ENCODE measurements at regions not wholly inside any gene's neighbourhood (a gene's known extent, or its start where the extent isn't known, plus 50 kb on each side); places are given as distances from the start of the nearest gene placed in this dataset.

- DNase-seq, result no peak
Observed at GRCh38 chr10:78574547-78574946, 494.2 kb upstream of the ZMIZ1 start.

DNA sequence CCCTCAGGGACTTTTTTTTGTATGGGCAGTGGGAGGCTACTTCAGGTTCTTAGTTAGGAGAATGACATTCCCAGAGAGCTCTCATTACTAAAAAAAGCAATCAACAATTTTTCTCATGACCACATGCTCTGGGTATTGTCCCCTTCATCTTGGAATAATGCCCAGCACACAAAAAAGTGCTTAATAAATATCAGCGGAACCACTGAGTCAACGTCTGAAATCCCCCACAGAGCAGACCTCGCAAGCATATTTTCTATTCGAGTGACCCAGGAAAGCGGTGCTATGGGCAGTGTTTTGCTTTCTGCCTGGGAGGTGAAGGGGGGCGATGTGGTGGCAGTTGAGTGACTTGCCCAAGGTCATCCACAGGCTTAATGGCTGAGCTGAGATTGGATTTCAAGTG, 493.4 kb upstream of the ZMIZ1 start:
- DNase-seq, result no peak

- no peak for DNase-seq
Observed at GRCh38 chr10:78576276-78576675, 492.5 kb upstream of the ZMIZ1 start.

- no peak for DNase-seq
Observed at GRCh38 chr10:78577712-78578111, 491.1 kb upstream of the ZMIZ1 start.

DNA sequence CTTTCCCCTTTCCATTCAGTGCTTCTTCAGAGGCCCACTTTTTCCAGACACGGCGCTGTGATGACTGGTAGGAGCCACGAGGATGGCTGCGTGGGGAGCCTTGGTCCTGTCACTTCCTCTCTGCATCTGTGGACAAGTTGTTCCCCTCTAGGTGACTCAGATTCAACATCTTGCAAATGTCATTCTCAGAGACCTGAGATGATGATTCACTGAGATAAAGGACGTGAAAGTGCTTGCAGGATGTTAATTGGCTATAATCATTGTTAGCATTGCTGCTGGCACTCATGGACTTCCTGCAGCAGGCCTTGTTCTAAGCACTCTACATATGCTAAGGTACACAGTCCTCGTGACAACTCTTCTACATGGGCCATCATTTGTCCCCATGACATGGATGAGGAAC, 489.8 kb upstream of the ZMIZ1 start:
- peak in 1 of 5 experiments; percentile 87 for DNase-seq

GRCh38 chr10:78579576-78579975, 489.2 kb upstream of the ZMIZ1 start:
- DNase-seq, result no peak

- DNase-seq, result no peak
Observed at GRCh38 chr10:78579995-78580394, 488.8 kb upstream of the ZMIZ1 start.

DNA sequence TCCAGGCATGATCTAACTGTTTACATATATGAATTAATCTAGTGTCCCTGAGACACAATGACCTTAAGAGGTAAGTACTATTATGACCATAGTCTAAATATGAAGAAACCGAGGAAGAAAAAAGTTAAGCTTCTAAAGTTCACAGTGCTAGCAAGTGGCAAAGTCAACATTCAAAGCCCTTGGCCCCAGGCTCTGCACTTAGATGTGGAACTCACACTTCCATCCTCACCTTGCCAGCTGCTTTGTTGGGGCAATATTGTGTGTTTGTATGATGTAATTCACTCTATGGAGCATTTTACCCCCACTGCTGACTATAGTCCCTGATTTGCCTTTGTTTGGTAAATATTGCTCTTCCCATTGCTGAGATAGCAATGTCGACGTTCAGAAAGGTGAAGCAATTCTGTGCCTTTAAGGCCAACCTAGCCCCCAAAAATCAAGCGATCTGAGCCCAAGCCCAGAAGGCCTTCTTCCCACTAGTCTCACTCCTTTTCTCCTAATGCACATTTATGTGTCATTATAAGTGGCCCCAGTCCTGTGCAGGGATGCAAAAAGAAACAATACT, 487.6 kb upstream of the ZMIZ1 start:
- DNase-seq, result no peak

DNA sequence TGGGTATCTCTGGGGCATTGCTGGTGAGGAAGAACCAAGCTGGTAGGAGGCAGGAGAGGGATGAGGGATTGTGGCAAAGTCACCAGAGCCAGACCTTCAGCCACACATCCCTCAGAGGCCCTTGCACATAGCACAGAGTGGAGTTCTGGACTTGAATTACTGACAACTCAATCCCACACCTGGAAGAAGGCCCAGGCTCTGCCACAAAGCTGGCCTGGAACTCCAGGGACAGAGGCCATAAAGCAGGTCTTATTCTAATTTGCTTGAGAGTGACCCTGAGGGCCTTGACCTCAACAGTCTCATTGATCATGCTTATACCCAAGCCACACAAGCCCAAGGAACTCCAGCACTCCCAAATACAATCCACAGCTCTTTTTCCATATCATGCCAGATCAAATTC, 486.2 kb upstream of the ZMIZ1 start:
- DNase-seq, result no peak

DNA sequence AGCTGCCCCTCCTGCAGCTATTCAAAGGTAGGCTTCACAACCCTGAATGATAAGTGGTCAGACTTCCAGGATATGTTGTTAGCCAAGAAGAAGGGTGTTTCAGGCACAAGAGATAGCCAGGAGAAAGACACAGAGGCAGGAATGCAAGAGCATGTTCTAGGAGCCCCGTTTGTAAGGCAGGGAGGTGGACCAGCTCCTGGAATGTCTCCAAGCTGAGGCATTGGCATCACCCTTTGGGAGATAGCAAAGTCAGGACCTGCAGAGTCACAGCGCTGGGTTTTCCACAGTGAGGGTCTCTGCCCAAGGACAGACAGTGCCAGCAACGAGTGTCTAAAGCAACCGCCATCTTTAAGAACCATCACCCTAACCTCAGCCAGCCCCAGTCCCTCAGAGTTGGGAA, 484.5 kb upstream of the ZMIZ1 start:
- DNase-seq, result no peak

- DNase-seq, result no peak
Observed at GRCh38 chr10:78584681-78585080, 484.1 kb upstream of the ZMIZ1 start.

DNA sequence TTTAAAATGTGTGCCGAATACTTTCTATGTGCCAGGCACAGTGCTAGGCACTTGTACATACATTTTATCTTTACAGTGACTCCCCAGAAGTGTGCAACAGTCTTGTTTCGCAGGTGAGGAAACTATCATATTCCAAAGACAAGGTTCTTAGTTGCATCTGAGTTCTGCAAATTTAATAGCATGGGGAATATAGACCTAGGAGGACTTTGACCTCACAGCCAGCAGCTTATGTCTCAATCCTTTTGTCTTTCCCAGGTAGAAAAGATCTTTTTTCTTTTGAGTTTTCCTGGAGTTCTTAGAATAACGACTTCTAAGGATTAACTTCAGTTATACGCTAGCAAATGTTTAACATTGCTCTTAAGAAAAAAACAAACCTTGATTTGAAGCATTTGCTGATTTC, 482.8 kb upstream of the ZMIZ1 start:
- DNase-seq, result no peak

GRCh38 chr10:78588194-78588811, 480.5 kb upstream of the ZMIZ1 start:
- no peak for DNase-seq

- DNase-seq, result no peak
Observed at GRCh38 chr10:78589687-78590086, 479.1 kb upstream of the ZMIZ1 start.

- no peak for DNase-seq
Observed at GRCh38 chr10:78591066-78591465, 477.7 kb upstream of the ZMIZ1 start.

GRCh38 chr10:78594559-78595268, 474.1 kb upstream of the ZMIZ1 start:
- no peak for DNase-seq

DNA sequence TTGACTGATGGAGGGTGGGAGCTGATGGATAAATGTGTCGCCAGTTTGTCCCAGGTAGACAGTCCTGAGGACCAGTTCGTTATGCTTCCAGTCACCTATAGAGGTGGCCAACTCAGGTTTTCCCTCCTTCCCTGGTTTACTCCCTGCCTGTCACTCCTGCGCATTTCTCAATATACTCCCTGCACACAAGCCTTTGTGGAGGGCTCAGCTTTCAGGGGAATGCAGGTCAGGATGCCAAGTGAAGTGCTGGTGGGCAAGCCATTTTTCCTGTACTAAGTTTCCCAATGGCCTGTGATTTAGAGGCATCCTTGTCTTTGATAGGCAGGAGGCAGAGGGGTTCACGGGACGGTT, 473.5 kb upstream of the ZMIZ1 start:
- DNase-seq, result no peak

- DNase-seq, result no peak
Observed at GRCh38 chr10:78596556-78596955, 472.2 kb upstream of the ZMIZ1 start.

DNA sequence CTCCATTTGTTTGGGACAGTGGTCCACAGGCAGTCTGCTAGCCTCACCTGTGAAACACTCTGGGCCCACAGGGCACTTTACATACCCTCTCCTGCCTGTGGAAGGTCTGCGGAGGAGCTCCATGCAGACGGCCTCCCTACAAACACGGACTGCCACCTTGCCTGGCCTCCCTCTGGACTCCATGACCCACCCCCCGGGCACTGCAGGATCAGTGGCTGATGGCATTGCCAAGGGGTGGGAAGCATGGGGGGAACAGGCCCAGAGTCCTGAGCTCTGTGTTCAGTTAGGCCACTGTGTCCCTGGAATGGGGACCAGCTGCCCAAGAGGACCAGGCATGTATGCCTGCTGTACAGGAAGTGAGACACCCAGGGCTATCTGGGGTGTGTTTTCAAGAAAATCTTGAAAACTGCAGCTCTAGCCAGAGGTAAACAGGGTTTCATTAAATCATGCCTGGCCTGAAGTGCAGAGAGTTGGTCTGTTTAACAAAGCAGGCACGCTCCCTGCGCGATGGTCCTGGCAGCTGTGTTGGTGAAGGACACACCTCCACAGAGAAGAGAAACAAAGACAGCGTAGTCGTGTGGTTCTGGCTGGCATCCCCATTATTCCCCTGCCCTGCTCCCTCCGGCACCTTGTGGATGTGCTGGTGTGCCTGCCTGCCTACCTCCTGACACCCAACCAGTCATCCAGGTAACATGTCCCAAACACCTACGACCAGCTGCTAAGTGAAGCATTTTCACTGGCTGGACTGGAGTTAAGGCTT, 470.8 kb upstream of the ZMIZ1 start:
- no peak for DNase-seq

DNA sequence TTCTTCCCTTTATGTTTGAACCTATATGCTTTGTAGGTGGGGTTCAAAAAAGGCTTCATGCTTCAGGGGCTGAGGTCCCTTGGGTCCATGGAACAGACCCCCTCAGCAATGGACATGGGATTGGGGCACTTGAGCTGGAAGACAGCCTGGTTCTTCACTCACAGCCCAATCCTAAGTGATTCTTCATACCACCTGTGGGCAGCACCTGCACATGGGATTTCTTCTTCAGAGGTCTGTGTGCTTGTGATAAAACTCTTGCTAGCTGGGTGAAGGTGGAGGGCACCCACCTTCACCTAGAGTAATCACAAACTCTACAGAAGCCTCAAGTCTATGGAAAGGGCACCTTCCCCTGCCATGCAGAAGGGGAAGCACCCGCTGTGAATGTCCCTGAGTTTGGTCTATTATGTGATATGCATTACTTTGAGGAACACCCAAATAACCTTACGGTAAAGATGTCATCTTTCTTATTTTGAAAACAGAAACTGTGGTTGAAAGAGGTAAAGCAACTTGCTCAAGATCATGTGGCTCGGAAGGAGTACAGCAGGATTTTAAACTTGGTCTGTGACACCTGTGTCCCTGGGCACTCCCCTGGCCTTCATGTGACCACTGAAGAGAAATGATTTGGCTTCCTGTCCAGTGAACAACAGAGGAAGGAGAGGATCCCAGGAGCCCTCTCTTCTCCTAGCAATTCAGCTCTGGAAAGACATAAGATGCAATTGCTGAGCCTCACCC, 469.5 kb upstream of the ZMIZ1 start:
- no peak for DNase-seq

DNA sequence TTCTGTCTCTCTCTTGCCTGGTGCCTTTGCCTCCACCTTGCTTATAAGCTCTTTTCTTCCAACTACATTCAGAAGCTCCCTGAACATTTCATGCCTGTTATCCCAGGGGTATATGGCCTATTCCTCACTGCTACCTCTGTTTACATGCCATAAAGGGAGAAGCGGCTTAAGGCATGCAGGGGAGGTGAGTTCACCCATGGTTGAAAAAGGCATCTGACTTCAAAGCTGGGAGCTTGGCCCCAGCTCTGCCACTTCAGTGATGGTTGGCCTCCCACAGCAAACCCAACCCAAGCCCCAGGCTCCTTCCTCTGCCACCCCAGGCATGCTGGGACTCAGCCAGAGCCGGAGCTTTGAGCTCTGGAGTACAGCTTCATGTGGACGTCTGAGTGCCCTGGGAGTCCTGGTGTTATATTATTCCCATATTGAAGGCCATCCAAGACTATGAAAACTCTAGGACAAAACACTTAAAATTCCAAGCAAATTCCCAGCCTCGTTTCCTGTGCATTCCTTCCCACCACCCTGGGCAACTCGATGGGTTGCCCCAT, 468.6 kb upstream of the ZMIZ1 start:
- no peak for DNase-seq

DNA sequence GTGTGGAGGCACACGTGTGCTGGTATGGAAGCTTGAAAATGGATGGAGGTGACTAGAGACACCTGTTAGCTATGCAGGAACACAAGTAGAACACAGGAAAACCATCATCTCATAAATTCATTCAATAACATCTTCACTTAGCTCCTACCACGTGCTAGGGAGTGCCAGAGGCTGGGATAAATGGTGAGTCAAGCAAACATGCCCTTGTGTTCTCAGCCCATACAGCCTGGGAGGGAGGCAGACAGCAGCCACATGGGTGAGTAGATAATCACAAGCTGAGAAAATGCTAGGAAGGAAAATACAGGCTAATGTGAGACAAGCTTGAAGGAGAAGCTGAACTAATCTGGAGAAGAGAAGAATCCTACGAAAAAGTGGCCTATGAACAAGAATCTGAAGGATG, 468.0 kb upstream of the ZMIZ1 start:
- no peak for DNase-seq
